ENCODE measurements at regions not wholly inside any gene's neighbourhood (a gene's known extent, or its start where the extent isn't known, plus 50 kb on each side); places are given as distances from the start of the nearest gene placed in this dataset.

GRCh38 chr20:50344232-50345071 is 153.8 kb downstream of the CEBPB start:
- DNase-seq (ENCODE audit: low spot score): no peak

GRCh38 chr20:50345712-50346373 is 155.2 kb downstream of the CEBPB start:
- DNase-seq (ENCODE audit: low spot score): no peak

- DNase-seq (ENCODE audit: low spot score): peak; percentile 79
These were observed 156.0 kb downstream of the CEBPB start for GRCh38 chr20:50346374-50347283.

- DNase-seq (ENCODE audit: low spot score): no peak
These were observed 156.8 kb downstream of the CEBPB start for GRCh38 chr20:50347284-50348063.

DNA sequence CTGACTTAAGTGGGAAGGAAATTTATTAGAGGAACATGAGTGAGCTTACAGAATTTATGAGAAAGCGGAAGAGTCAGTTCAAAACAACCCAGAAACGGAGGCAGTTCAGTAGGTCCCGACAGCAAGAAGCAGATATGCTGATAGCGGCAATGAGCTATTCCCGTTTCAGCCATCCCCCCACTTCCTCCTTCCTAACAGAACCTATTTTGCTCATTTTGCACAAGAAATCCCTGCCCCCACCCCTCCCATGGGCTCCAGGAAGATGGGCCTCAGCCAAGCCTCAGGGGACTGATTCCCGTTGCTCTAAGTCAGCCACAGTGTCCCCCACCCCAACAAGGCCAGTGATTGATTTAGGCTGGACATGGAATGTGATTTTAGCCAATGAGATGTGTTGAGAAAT is 157.5 kb downstream of the CEBPB start:
- no peak for DNase-seq (ENCODE audit: low spot score)

DNA sequence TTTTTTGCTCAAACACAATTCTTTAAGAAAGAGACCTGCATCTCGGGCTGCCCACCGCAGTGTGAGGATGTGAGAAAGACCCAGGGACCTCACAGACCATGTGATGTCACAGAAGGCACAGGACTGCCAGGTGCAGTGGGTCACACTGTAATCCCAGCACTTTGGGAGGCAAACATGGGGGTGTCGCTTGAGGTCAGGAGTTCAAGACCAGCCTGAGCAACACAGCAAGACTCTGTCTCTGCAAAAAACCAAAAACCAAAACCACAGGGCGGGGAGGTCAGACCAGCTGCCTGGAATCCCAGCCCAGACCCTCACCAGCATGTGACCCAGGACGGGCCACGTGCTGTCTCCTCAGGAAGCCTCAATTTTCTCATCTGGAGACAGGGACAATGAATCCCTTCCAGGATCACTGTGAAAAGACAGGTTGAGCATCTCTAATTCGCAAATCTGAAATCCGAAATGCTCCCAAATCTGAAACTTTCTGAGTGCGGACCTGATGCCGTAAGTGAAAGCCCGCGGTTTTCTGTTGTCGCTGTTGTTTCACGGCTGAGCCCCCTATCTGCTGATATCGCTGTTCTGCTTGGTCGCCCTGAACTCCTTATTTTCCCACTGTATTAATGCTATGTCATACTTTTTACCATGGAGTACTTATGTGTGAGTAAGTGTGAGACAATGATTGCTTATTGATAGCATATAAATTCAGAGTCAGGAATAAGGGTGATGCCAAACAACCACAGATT is 159.5 kb upstream of the PTPN1 start:
- DNase-seq (ENCODE audit: low spot score): no peak

DNA sequence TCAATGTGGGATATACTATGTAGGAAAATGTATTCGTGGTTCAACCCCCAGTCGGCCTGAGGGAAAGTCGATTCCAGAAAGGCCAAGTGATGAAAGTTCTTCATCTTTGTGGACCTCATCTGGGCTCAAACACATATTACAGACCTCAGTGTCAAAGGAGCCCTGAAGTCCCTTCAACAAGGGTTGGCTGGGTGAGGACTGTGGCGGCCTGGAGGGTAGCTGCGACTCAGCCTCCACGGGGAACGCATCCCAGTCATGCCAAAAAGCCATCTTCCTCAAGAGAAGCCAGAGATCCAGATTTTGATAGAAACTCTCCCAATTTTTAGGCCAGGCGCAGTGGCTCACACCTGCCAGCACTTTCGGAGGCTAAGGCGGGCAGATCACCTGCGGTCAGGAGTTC is 158.6 kb upstream of the PTPN1 start:
- no peak for DNase-seq (ENCODE audit: low spot score)

DNA sequence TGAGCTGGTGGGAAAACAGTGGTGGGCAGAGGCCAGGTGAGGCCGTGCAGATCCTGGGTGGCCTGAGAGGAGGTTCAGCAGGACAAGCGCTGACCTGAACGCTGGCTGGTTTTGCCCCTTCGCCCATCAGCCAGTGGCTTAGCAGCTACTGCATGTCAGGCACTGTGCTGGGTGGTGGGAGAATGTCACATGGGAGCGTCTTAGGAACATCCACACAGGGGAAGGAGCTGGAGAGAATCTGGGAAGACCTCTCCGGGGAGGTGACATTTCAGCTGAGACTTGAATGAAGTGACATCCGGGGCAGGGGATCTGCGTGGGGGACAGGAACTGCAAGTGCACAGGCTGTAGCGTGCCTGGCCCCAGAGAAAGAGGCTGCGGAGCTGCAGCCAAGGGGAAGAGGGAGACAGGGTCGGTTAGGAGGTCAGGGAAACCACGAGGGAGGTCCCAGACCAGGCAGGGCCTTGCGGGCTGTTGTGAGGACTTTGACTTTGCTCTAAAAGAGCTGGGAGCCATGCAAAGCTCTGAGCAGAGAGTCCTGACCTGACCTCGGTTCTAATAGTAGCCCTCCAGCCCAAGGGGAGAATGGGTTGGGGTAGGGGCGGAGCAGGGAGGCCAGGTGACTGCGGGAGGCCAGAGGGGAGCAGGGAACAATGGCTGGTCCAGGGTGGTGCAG is 156.8 kb upstream of the PTPN1 start:
- DNase-seq (ENCODE audit: low spot score): no peak

GRCh38 chr20:50354721-50355589 is 155.2 kb upstream of the PTPN1 start:
- DNase-seq (ENCODE audit: low spot score): no peak

DNA sequence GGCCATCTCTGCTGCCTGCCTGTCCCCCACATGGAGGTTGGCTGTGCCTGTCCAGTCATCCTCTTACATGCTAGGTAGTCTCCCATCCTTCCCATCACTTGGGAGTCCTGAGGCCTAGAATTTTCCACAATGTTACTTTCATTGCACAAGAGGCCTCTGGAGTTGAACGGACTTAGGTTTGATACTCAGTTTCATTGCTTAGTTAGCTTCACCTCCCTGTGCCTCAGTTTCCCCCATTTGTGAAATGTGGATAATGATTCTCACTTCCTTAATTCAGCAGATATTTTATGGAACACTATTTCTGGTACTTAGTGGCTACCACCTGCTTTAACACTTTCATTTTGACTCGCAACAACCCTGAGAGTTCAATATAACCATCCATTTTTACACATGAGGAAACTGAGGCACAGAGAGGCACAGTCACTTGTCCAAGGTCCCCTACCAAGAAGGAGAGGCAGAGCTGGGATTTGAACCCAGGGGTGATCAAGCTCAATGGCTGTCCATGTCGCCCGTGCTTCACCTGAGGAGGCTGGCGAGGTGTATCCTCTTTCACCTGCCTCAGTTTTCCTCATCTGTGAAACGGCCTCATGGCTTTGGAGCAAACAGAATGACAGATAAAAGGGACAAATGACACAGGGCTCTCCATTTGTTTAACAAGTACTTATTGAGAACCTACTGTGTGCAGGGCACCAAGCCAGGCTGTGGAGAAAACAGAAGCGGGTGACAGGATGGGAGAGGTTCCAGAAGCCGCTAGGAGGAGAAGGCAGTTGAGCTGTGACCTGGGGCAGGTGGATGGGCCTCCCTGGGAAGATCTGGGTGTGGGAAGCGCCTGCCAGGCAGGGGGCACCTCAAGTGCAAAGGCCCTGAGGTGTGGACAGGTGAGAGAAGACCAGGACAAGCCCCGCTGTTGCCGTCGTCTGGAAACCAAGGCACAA is 154.3 kb upstream of the PTPN1 start:
- no peak for DNase-seq (ENCODE audit: low spot score)

DNA sequence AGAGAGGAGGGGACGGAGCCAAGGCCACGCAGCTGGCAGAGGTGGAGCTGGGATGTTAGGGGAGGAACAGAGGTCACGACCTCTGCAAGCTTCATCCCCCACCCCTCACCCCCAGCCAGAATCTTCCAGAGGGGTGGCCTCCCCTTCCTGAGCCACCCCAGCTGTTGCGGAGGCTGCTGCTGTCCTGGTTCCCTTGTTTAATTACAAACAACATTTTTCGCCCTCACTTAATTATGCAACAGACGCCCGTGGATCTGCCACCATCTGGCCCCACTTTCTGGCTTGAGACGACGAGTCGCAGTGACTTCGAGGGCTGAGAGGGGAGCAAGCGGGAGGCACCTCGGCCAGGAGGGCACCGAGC is 153.7 kb upstream of the PTPN1 start:
- DNase-seq (ENCODE audit: low spot score): no peak

DNA sequence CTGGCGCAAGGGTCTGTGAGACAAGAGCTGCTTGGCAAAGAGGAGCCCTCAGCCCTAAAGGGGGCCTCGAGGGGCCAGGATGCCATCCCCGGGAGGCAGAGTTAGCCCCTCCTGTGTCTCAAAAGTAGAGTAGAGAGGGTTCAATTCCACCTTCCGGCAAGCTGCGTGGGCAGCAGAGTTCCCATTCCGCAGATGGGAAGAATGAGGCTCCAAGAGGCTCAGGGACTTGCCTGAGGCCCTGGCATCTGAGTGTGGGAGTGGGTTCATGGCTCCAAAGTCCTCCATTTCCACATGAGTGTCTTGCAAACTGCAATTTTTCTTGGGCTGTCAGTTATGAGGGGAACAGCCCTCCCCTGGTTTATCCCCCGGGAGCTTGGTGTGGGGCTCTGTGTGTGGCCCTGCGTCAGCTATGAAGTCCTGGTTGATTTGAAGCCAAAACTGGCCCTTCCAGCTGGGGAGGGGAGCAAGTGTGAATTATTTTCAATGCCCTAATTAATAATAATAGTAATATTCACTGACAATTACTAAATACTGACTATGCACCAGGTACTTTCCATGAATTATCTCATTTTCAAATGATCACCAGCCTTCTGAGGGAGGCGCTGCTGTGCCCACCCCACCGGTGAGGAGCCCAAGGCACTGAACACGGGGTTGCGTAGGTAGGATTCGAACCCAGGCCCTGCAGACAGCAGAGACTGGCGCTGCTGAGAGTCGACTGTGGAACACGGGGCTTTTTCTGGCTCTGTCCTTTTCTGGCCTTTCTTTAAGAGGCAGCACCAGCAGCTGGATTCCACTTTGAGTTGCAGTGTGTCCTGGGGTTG is 153.0 kb upstream of the PTPN1 start:
- DNase-seq (ENCODE audit: low spot score): no peak

DNA sequence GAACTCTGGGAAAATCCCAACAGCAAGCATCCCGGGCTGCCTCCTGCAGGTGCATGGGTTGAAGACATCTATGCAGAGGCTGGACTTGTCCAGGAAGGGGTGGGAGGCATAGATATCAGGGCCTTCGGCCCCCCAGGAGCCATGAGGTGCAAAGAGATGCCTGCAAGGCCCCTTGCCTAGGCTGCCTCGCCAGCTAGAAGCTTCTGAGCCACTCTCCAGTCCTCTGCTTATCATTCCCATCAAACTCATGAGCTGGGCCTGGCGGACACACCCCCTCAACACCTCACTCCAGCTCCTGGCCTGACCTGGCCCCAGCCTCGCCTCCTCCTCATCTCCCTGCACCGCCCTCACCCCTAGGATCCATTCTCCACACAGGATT is 152.4 kb upstream of the PTPN1 start:
- DNase-seq (ENCODE audit: low spot score): no peak

- DNase-seq (ENCODE audit: low spot score): no peak
These were observed 152.0 kb upstream of the PTPN1 start for GRCh38 chr20:50358166-50358565.

DNA sequence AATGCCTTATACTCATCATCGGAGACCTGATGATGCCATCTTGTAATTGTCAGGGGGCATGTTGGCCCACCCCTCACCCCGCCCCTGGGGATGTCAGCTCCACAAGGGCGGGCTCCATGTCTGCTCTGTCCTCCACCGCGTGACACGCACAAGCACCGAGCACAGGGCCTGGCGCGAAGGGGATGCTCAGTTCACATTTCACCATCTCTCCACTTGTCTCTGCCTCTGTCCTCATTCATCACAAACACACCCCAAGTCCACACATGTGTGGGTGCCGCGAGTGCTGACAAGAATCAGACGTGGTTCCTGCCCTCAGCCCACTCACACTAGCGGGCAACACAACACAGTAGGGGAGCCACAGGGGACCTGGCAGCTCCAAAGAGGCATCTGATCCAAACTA is 151.2 kb upstream of the PTPN1 start:
- no peak for DNase-seq (ENCODE audit: low spot score)

DNA sequence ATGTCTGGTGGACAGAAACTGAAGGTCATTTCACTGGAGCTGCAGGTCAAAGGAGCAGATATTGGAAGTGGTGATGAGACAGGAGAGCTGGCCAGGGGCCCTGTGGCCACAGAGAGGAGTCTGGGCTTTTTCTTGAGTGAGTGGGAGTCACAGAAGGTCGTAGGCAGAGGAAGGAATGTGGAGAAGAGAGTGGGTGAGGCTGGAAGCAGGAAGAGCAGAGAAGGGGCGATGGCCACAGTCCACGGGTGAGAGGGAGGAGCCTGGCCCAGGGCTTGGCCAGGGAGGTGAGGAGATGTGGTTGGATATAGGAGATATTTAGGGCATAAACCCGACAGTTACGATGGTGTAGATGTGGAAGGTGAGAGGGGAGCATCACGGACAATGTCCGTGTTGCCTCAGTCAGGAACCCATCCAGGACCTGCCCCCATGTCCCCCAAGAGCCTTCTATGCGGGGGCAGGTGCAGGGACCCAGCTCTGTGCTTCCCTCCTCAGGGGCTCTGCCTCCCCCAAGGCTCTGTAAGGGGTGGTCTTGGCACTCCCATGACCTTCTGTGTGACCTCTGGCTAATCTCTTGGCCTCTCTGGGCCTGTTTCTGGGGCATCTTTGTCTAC is 150.5 kb upstream of the PTPN1 start:
- DNase-seq (ENCODE audit: low spot score): no peak

- no peak for DNase-seq (ENCODE audit: low spot score)
These were observed 149.9 kb upstream of the PTPN1 start for GRCh38 chr20:50360218-50360672.

All from GM03348 (cell line).